ENCODE measurements at regions not wholly inside any gene's neighbourhood (a gene's known extent, or its start where the extent isn't known, plus 50 kb on each side); places are given as distances from the start of the nearest gene placed in this dataset.

GRCh38 chr12:40168001-40168400 is 56.8 kb upstream of the LRRK2 start:
- TF ChIP-seq CTCF (IDR thresholded peaks at IDR 0.05), result no peak
- Histone ChIP-seq H3K4me3 (ENCODE audit: low read depth in 1 of 2, low read length in 1 of 2) (no peak overlapping the region), H3K27ac (no peak overlapping the region), H3K27me3 (no peaks in the 10 kb centered on the region), H3K4me1 (ENCODE audit: control insufficient read depth in 1 of 2, insufficient read depth in 1 of 2, low read depth in 1 of 2, low read length in 1 of 2) (peaks cover 12 to 15% of the 10 kb centered on the region in 2 experiments), H3K36me3 (no peaks in the 10 kb centered on the region), H3K9me3 (no peaks in the 10 kb centered on the region)

GRCh38 chr12:40165179-40165578 is 59.3 kb upstream of the SLC2A13 start:
- no peaks in the 10 kb centered on the region for H3K27me3 ChIP-seq
- H3K9me3 ChIP-seq, result no peaks in the 10 kb centered on the region
- peaks cover 0 to under 1% of the 10 kb centered on the region in 2 experiments for H3K4me1 ChIP-seq (ENCODE audit: control insufficient read depth in 1 of 2, insufficient read depth in 1 of 2, low read depth in 1 of 2, low read length in 1 of 2)
- H3K27ac ChIP-seq, result no peak overlapping the region
- TF ChIP-seq CTCF (IDR thresholded peaks at IDR 0.05), result no peak
- no peak overlapping the region for H3K4me3 ChIP-seq (ENCODE audit: low read depth in 1 of 2, low read length in 1 of 2)
- no peaks in the 10 kb centered on the region for H3K36me3 ChIP-seq

DNA sequence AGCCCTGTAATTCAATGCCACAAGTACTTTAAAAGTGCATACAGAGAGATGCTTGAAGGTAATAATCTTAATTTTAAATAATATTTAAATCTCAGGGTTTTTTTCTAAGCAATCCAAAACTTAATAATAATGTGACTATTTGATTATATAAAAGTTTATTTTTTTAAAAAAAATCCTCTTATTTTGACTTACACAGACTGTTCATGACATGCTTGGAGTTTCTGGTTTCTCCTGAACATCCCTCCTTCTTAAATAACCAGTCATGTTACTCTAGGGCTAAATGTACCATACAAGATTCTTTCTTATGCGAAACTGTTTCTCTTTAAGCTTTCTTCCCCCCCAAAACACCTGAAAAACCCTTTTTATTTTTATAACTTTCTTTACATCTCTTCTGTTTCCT is 58.2 kb upstream of the SLC2A13 start:
- H3K4me1 ChIP-seq (ENCODE audit: control insufficient read depth in 1 of 2, insufficient read depth in 1 of 2, low read depth in 1 of 2, low read length in 1 of 2), result peaks cover 11 to 12% of the 10 kb centered on the region in 2 experiments
- no peaks in the 10 kb centered on the region for H3K27me3 ChIP-seq
- no peaks in the 10 kb centered on the region for H3K9me3 ChIP-seq
- H3K4me3 ChIP-seq (ENCODE audit: low read depth in 1 of 2, low read length in 1 of 2), result no peak overlapping the region
- H3K27ac ChIP-seq, result no peak overlapping the region
- TF ChIP-seq CTCF (IDR thresholded peaks at IDR 0.05), result no peak
- no peaks in the 10 kb centered on the region for H3K36me3 ChIP-seq

DNA sequence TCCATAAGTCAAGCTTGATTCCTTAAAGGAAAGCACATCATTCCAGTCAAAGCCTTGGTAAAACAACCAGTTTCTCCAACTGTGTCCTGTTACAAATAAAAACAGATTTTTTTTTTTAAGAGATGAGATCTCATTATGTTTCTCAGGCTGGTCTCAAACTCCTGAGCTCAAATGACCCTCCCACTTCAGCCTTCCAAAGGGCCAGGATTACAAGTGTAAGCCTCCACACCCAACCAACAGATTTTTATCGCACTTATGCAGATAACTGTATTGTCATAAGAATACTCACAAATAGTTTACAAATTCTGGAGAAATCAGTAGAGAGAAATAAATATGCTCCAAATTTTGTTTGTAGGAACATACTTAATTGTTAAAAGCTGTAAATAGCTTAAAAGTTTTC is 56.2 kb upstream of the SLC2A13 start:
- Histone ChIP-seq H3K4me1 (ENCODE audit: control insufficient read depth in 1 of 2, insufficient read depth in 1 of 2, low read depth in 1 of 2, low read length in 1 of 2) (peaks cover 31 to 32% of the 10 kb centered on the region in 2 experiments), H3K4me3 (ENCODE audit: low read depth in 1 of 2, low read length in 1 of 2) (no peak overlapping the region), H3K27me3 (no peaks in the 10 kb centered on the region), H3K36me3 (no peaks in the 10 kb centered on the region), H3K27ac (no peak overlapping the region), H3K9me3 (no peaks in the 10 kb centered on the region)
- no peak for TF ChIP-seq CTCF (IDR thresholded peaks at IDR 0.05)

- Histone ChIP-seq H3K4me3 (ENCODE audit: low read depth in 1 of 2, low read length in 1 of 2) (peak overlapping the region; percentile 31 to 43), H3K9me3 (no peaks in the 10 kb centered on the region), H3K36me3 (no peaks in the 10 kb centered on the region), H3K27me3 (no peaks in the 10 kb centered on the region), H3K27ac (peak overlapping the region; percentile 92), H3K4me1 (ENCODE audit: control insufficient read depth in 1 of 2, insufficient read depth in 1 of 2, low read depth in 1 of 2, low read length in 1 of 2) (peaks cover 48 to 58% of the 10 kb centered on the region in 2 experiments)
- TF ChIP-seq CTCF (IDR thresholded peaks at IDR 0.05), result no peak
Measured at GRCh38 chr12:40158592-40159111, 52.8 kb upstream of the SLC2A13 start.

GRCh38 chr12:40157336-40157735 is 51.5 kb upstream of the SLC2A13 start:
- H3K27ac ChIP-seq, result peak overlapping the region; percentile 92
- no peaks in the 10 kb centered on the region for H3K36me3 ChIP-seq
- no peaks in the 10 kb centered on the region for H3K9me3 ChIP-seq
- no peak for TF ChIP-seq CTCF (IDR thresholded peaks at IDR 0.05)
- peak overlapping the region in 1 of 2 experiments; percentile 43 for H3K4me3 ChIP-seq (ENCODE audit: low read depth in 1 of 2, low read length in 1 of 2)
- no peaks in the 10 kb centered on the region for H3K27me3 ChIP-seq
- H3K4me1 ChIP-seq (ENCODE audit: control insufficient read depth in 1 of 2, insufficient read depth in 1 of 2, low read depth in 1 of 2, low read length in 1 of 2), result peaks cover 57 to 70% of the 10 kb centered on the region in 2 experiments

All from neutrophil (primary cell).